NCI-H2107 treated with DMSO at 0.1 percent for 48 hours (cell line): ENCODE measurements at regions not wholly inside any gene's neighbourhood (a gene's known extent, or its start where the extent isn't known, plus 50 kb on each side); places are given as distances from the start of the nearest gene placed in this dataset.

Experiments used
- DNase-seq: peaks from one replicate; lab custom pipeline; 2025; ENCODE audit not compliant: unreplicated experiment; lab: John Stamatoyannopoulos, UW

GRCh38 chr4:135227842-135228241 is 1026.3 kb upstream of the PABPC4L start:
- no peak for DNase-seq

GRCh38 chr4:135225551-135225950 is 1024.0 kb upstream of the PABPC4L start:
- DNase-seq: no peak

GRCh38 chr4:135210341-135210740 is 1008.8 kb upstream of the PABPC4L start:
- DNase-seq: no peak

- no peak for DNase-seq
Measured at GRCh38 chr4:135207531-135207930, 1005.9 kb upstream of the PABPC4L start.

- DNase-seq: no peak
Measured at GRCh38 chr4:135204311-135204710, 1002.7 kb upstream of the PABPC4L start.

GRCh38 chr4:135201081-135201480 is 999.5 kb upstream of the PABPC4L start:
- no peak for DNase-seq

GRCh38 chr4:135197641-135198040 is 996.1 kb upstream of the PABPC4L start:
- DNase-seq: no peak

- DNase-seq: no peak
Measured at GRCh38 chr4:135194477-135194876, 992.9 kb upstream of the PABPC4L start.

- no peak for DNase-seq
Measured at GRCh38 chr4:135192751-135193535, 991.4 kb upstream of the PABPC4L start.

GRCh38 chr4:135191596-135191995 is 990.0 kb upstream of the PABPC4L start:
- no peak for DNase-seq

- no peak for DNase-seq
Measured at GRCh38 chr4:135186002-135186401, 984.4 kb upstream of the PABPC4L start.

GRCh38 chr4:135185256-135185655 is 983.7 kb upstream of the PABPC4L start:
- DNase-seq: no peak

- DNase-seq: no peak
Measured at GRCh38 chr4:135184715-135185114, 983.1 kb upstream of the PABPC4L start.

- DNase-seq: no peak
Measured at GRCh38 chr4:135177321-135177720, 975.7 kb upstream of the PABPC4L start.

GRCh38 chr4:135166661-135167060 is 965.1 kb upstream of the PABPC4L start:
- no peak for DNase-seq

GRCh38 chr4:135164601-135165000 is 963.0 kb upstream of the PABPC4L start:
- DNase-seq: no peak

- DNase-seq: no peak
Measured at GRCh38 chr4:135144498-135144897, 942.9 kb upstream of the PABPC4L start.

- DNase-seq: no peak
Measured at GRCh38 chr4:135124196-135124595, 922.6 kb upstream of the PABPC4L start.

- no peak for DNase-seq
Measured at GRCh38 chr4:135123632-135124031, 922.0 kb upstream of the PABPC4L start.

GRCh38 chr4:135122457-135122856 is 920.9 kb upstream of the PABPC4L start:
- DNase-seq: no peak

- peak; percentile 2 for DNase-seq
Measured at GRCh38 chr4:135120195-135120594, 918.6 kb upstream of the PABPC4L start.

GRCh38 chr4:135114079-135114478 is 912.5 kb upstream of the PABPC4L start:
- no peak for DNase-seq

- no peak for DNase-seq
Measured at GRCh38 chr4:135098061-135098460, 896.5 kb upstream of the PABPC4L start.
